HG03442 (cell line): ENCODE measurements at regions not wholly inside any gene's neighbourhood (a gene's known extent, or its start where the extent isn't known, plus 50 kb on each side); places are given as distances from the start of the nearest gene placed in this dataset.
A peak's percentile ranks its signal among the peaks of the same experiment; 100 is the strongest.
"Not testable (repeated sequence)": the region's sequence is repeated elsewhere in the genome, so short reads cannot be mapped to it uniquely, and the experiment has no call there.

ENCODE experiments used
- ATAC-seq: cut with Tn5 transposase; IDR thresholded peaks from one replicate; pipeline ENCODE4 v1.9.1; 2021; ENCODE audit warnings: mild to moderate bottlenecking, moderate library complexity; ENCODE audit not compliant: unreplicated experiment

DNA sequence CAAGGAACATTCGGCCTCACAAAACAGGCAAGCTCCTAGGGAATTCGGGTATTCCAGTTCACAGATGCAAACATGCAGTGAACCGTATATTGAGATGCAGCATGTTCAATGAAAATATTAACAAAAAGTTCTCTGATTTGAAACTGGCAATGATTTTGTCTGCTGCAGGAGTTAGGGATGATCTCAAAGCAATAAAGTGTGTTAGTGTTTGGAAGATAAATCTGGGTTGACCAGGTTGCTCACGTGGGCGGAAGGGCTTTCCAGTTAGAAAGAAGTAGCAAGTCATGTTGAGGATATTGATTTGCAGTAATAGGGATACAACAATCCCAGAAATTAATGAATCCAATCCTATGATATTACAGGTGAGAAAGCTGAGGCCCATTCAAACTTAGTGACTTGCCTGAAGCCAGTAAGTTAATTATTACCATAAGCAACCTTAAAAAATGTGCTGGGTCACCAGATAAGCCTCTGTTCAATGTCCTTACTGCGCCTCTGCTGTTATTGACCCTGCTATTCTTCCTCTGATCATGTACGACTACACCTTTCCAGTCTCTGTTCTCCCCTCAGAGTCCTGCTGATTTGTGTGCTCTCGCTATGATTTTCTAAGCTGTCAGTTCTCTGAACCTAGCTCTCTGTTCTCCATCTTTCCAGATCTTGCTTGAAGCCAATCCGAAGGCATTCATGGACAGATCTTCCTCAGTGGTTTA lies 370.8 kb downstream of the DSEL start:
- ATAC-seq, result no peak

DNA sequence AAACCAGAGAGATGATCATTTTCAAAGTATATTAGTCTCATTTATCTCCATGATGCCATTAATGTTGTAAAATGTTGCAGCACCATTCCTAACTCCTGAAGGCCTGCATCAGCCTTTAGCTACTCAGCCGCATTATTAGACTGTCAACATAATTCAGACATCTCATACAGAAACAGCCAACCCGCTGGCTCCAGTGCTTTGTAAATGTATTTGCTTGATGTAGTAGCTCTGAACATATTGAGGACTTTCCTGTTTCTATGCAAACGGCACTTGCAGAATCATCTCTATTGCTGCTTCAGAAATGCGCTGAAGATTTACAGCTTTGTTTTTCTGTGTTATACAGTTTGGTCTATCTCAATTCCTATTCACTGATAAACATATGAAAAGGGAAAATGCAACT lies 372.2 kb downstream of the DSEL start:
- no peak for ATAC-seq

DNA sequence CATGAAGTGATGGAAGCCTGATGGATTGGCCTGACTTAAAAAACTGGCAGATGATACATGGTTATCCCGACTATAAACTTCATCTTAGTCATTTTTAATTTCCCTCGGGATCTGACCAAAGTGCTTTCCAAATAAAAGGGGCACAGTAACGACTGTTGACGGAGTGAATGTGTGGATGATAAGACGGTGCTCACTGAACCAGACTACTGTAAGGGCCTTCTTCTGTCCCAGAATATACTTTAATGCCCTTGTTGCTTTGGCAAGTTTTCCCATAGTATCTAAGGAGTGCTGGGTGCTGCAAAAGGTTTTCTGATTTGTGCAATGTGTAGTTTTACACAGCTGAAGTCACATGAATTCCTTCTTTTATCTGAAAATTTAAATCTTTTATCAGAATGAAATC lies 373.5 kb downstream of the DSEL start:
- ATAC-seq, result no peak

DNA sequence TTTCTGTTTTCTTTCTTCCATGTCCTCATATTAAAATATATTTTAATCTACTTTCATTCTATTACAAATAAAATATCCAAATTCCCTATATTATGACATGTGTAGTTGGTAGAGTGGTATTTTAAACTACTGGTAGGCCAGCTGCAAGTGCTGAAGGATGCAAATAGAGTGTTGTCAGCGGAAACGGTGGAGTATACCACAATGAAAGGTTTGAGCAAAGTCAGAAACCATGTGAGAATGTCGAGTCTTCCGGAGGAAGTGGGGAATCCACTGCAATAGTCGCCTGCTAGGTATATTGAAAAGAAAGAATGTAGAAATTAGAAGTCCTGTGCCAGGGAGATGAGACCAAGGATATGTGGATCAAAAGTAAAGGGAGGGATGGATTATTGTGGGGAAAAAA lies 373.9 kb downstream of the DSEL start:
- ATAC-seq, result no peak

DNA sequence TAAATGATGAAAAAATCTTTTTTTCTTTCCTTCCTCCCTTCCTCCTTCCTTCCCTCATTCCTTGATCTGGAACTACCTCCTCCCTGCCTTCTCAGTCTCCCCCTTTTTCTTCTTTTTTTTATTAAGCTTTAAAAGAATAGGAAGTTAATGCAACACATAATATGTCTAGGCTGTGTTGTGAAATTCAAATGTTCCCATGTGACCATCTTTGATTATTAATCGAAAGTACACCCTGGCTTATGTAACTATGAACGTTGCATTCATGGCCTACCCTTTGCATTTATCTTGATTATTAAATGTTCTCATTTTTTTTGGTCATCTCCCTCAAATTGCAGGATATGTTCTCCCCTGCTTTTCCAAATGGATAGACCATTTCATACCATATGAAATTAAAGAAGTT lies 376.0 kb downstream of the DSEL start:
- no peak for ATAC-seq

DNA sequence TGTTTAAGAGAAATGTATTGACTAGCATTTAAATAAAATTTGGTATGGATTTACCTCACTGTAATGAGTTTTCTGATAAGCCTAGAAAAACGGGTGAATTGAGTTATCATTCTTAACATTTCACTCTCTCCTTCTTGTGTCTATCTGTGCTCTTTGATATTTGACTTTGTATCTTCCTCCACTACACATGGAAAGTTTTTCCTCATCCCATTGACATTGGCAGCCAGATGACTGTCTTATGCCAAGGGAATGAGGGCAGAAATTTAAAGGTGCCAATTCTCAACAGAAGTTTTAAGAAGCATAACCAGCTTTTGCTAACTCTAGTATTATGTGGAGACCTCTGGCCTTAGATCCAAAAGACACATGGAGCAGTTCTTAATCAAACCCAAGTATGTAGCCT lies 376.6 kb downstream of the DSEL start:
- no peak for ATAC-seq

DNA sequence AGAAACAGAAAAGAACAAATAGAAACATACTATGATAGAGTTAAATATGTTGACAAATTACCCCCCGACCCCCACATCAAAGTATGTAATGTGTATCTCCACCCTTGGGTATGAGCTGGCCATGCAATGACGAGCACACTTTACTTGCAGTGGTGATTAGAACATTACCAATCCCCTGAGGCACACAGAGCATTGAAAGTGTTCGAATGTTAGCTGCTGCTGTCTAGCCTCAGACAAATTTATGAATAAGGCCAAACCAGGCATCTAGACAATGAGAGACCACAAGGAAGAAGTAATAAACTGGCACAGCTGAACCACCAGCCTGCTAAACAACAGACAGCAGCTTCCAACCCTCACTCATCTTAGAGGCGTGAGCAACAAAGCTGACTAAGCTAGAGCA lies 380.5 kb downstream of the DSEL start:
- ATAC-seq, result no peak

DNA sequence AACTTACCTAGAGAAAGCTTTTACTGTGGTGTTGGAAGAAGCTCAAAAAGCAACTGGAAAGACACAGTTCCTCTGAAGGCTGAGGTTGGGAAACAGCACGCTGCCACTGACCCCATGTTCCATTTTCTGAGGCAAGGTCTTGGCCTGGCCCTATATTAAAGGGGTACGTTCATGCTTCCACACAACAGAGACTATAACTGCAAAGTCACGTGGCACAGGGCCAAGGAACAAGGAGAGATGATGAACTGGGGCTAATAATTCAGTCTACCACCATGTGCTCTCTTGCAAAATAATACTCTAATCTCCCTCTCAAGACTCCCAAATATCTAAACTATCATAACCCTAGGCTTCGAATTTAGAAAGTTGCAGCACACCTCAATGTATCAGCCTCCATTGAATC lies 381.6 kb downstream of the DSEL start:
- no peak for ATAC-seq

DNA sequence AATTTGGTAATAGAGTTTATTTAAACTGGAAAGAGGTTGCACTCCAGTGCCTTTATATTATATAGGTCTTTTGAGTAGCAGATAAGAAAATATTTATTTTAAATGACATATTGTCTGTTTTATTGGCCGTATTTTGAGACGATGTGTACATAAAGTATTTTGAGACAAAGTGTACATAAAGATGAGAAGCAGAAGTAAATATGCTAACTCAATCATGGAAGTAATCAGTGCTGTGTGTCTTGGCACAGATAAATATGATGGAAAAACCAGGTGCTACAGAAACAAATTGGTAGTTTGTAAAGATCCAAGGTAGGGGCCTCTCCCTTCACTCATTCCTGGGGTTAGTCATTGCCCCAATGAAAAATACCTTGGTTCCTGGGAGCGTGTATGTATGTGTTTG lies 382.9 kb downstream of the DSEL start:
- ATAC-seq, result no peak

DNA sequence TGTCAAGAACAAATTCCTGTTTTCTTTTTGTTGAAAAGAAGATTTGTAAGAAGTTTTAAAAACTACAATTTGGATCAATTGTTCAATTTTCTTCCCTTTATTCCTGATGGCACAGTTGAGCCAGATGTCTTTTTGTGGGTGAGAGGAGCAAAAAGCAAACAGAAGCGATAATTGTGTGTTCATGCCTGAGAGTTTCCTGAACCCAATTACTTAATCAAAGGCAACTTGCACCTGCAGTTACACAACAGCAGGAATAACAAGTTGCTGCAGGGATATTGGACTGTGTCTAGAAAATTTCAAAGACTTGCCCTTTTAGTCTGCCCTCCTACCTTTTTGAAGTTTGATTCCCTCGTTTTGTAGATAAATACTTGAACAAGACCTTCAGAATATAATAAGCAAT lies 383.6 kb downstream of the DSEL start:
- ATAC-seq, result no peak

DNA sequence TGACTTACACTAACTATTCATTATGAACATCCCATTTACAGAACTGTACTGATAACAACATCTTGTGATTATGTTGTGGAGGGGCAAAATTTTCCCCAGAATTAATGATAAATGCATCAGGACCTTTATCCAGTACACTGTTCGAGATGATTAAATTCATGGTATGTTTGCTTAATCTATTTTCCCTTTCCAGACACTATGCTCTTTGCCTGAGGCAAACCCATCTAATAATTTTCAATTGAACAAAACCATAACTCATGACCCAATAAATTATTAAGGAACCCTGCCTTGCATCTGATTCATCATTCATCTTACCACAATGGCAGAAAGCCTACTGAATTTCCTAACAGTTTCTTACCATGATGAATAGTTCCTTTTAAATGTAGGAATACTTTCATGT lies 385.0 kb downstream of the DSEL start:
- ATAC-seq, result no peak

DNA sequence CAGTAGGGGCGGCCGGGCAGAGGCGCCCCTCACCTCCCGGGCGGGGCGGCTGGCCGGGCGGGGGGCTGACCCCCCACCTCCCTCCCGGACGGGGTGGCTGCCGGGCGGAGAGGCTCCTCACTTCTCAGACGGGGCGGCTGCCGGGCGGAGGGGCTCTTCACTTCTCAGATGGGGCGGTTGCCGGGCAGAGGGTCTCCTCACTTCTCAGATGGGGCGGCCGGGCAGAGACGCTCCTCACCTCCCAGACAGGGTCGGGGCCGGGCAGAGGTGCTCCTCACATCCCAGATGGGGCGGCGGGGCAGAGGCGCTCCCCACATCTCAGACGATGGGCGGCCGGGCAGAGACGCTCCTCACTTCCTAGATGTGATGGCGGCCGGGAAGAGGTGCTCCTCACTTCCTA lies 389.8 kb downstream of the DSEL start:
- not testable (repeated sequence) for ATAC-seq

DNA sequence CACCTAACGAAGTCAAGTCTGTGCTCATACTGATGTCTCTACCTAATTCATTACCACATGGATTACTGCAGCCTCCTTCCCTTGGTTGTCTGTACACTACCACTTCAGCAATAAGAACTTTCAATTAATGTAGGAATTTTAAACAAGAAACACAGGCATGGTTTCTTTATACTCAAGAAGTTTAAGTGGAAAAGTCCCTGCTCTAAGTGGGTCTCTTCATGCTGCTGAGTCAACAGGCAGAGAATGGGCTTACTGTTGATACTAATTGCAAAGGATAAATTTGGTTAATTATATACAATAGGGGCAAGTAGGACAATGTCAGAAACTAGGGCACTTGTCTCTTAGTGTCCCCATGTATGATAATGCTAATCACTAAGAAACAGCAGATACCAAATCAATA lies 392.6 kb downstream of the DSEL start:
- ATAC-seq, result no peak

DNA sequence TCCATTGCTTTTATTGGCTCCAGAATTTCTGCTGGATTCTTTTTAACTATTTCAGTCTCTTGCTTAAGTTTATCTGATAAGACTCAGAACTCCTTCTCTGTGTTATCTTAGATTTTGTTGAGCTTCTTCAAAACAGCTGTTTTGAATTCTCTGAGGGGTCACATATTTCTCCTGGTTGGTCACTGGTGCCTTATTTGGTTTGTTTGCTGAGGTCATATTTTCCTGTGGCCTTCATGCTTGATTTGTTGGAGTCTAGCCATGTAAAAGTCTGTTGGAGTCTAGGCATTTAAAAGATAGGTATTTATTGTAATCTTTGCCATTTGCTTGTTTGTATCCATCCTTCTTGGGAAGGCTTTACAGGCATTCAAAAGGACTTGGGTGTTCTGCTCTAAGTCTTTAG lies 398.7 kb downstream of the DSEL start:
- no peak for ATAC-seq

DNA sequence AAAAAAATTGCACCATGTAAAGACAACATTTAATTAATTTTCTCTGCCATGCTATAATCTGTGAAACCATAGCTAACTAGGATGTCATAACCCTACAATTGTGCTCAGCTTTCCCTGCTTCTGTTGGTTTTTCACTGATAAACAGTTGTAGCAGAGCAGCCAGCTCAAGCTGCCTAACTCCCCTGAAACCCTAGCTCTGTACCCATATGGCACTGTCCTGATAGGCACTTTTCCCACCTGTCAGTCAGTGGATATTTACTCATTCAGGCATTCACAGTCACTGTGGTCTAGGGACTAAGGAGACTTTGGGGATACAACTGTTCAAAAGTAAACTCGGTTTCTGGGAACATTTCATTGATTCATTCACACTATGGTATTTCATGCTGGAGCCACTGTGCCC lies 407.0 kb downstream of the DSEL start:
- no peak for ATAC-seq

DNA sequence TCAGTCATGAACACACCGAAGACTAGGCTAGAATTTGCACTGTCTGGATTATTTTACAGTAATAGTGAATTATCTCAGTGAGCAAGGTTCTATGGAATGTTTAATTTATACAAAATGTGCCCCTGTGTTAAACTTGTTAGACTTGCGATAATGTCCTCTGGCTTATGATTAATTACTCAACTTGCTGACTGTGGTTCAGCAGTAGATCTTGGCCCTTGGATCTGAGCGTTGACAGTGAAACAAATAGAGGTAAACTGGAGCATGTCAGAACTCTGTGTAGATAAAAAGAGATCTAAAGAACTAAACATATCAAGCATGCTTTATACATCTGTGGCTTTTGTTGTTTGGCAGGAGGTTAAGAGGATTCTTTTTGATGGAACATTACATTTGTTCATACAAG lies 407.6 kb downstream of the DSEL start:
- ATAC-seq, result no peak

DNA sequence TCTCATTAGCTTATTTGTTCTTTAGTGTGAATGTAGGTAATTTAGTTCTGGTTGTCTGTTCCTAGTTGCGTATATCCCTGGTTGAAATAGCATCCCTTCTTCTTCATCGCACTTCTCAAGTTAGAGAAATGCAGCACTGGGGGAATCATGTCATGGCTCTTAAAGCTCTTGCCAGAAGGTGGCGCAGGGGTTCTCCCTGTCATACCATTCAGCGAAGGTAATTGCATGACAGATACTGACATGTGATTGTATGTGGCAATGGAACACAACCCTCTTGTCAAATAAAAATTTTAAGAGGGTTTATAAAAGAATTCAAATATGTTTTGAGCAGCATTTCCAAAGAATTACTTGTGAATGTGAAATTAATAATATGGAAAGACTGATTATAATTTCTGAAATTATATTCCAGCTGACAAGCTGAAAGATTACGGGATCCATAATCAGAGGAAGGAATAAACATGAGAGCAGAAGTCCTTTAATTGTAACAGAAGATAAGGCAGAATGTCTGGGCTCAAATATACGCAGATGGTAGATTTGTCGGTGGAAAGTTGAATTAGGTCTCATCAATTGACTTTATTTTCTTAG lies 411.7 kb downstream of the DSEL start:
- ATAC-seq, result peak; percentile 98

DNA sequence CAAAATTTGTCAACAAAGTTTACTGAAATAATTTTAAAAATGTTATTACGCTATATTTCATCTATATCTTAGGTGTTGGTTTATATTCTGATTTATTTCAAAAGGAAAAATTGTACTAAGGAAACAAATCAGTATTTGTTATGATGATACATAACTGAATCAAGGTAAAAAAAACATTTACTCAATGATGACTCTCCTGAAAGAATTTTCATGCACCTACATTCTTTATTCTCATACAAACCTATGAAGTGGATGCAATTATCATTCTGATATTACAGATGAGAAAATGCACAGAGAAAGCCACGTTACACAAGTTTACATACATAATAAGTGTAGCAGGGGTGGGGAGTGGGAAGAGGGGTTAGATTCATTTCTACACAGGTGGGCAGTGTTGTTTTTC lies 422.4 kb downstream of the DSEL start:
- ATAC-seq, result no peak

DNA sequence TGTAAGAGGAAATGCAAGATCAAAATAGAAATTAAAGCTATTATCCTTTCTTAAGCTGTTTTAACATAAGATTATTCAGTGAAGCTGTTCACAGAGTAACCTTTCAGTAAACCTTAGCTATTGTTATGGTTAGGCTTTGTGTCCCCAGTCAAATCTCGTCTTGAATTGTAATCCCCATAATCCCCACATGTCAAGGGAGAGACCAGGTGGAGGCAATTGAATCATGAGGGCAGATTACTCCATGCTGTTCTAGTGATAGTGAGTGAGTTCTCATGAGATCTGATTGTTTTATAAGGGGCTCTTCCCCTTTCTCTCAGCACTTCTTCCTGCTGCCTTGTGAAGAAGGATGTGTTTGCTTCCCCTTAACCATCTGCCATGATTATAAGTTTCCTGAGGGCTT lies 424.4 kb downstream of the DSEL start:
- ATAC-seq, result no peak

DNA sequence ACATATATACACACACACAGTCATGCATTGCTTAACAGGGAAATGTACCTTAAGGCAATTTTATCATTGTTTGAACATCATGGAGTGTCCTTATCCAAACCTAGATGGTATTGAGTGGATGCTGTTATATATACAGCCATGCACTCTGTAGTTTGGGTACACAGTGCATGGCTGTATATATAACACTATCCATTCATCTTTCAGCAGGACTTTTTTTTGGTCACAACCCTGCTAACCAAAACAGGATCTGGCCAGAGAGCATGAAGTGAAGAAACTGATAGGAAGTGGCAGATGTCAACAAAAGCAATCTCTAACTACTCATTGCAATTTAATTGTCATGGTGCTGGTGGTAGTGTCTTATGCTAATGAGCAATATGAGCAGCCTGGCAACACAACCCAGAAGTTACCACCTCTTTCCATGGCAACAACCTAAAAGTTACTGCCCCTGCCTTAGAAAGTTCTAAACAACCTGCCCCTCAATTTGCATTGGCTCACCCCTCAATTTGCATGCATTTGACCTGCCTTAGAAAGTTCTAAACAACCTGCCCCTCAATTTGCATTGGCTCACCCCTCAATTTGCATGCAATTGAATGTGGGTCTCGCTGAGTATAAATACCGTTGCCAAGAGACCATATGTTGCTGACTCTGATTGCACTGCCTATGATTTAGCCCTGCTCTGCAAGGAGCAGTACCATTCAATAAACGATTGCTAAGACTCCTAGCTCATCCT lies 434.9 kb downstream of the DSEL start:
- no peak for ATAC-seq

DNA sequence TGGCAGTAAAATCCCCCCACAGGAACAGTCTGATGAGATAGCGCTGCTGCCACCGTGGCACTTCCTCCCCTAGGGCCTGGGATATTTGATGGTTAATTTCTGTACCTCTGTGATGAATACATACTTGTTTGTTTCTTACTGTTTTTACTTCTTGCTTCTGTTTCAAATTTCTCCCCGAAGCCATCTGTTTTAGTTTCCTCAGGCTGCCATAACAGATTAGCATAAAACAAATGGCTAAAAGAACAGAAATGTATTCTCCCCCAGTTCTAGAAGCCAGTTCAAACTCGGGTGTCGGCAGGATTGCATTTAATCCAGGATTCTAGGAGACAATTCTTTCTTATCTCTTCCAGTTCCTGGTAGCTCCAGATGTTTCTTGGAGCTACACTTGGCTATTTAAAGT lies 435.9 kb downstream of the DSEL start:
- ATAC-seq, result no peak

DNA sequence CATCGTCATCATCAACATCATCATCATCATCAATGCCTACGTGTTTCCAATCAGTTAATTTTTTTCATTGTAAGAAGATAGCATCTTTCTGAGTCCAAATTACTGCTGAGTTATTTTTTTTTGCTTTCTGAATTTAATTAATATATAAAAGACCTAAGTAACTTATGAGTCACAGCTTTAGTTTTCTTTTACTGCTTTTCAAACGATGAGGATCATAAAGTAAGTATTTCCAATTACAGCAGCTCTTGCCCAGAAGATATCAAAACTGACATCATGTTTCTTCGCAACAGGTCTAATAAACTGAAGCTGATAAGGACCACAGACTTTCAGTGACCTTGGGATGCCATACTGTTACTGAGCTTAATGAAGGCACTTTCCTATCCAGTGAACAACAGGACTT lies 442.2 kb downstream of the DSEL start:
- no peak for ATAC-seq
